ENCODE measurements at regions not wholly inside any gene's neighbourhood (a gene's known extent, or its start where the extent isn't known, plus 50 kb on each side); places are given as distances from the start of the nearest gene placed in this dataset.

DNA sequence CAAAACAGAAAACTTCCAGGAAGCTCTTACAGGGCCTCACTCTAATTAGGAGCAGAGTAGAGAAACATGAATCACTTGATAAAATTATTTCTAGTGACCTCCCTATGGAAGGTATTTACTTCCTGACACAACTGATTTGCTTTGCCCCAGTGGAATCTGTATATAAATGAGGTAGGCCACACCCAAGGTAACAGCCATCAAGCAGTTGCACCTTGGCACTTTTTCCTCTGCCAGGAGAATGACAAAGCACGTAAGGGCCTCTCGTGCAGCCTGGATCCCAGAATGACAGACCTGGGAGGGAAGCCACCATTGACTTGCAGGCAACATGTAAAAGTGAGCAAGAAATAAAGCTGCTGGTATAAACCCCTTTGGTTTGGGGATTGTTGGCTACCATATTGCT is 620.0 kb upstream of the SLC39A10 start:
- no peaks in the 10 kb centered on the region for H3K27me3 ChIP-seq (ENCODE audit: control insufficient read depth, insufficient read depth, low read length, poor library complexity, severe bottlenecking)
- H3K27ac ChIP-seq (ENCODE audit: insufficient read depth, low read depth, low read length, poor library complexity, severe bottlenecking), result no peak overlapping the region
- no peaks in the 10 kb centered on the region for H3K36me3 ChIP-seq (ENCODE audit: control insufficient read depth, insufficient read depth, low read length)
- WGBS, 2 experiments, result 97 to 98% methylated on average over 2 of the region's 2 CpGs
- no peak overlapping the region for H3K4me3 ChIP-seq (ENCODE audit: insufficient read depth, low read depth, low read length)
- H3K9me3 ChIP-seq (ENCODE audit: control insufficient read depth, low read length), result no peaks in the 10 kb centered on the region
- no peaks in the 10 kb centered on the region for H3K4me1 ChIP-seq (ENCODE audit: control insufficient read depth, insufficient read depth, low read length)

DNA sequence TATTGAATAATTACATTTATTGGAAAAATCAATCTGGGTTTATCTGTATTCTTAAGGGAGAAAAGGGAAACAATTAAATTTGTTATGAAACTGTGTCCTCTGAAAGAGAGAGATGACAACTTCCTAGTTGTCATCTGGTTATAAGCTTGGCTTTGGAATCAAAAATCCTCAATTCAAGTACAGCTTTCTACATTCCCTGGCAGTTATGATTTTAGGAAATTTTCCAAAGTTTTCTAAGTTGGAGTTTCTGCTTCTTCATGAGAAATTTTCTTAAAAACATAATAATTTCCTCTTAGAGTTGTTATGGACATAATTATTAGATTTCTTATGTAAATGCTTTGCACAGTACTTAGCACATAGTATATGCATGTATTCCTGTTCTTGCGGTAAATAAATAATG is 625.6 kb upstream of the SLC39A10 start:
- H3K27ac ChIP-seq (ENCODE audit: insufficient read depth, low read depth, low read length, poor library complexity, severe bottlenecking), result no peak overlapping the region
- H3K27me3 ChIP-seq (ENCODE audit: control insufficient read depth, insufficient read depth, low read length, poor library complexity, severe bottlenecking), result no peaks in the 10 kb centered on the region
- no CpG with 5 or more reads among the region's 1 CpG for WGBS, 2 experiments
- no peak overlapping the region for H3K4me3 ChIP-seq (ENCODE audit: insufficient read depth, low read depth, low read length)
- no peaks in the 10 kb centered on the region for H3K36me3 ChIP-seq (ENCODE audit: control insufficient read depth, insufficient read depth, low read length)
- H3K9me3 ChIP-seq (ENCODE audit: control insufficient read depth, low read length), result no peaks in the 10 kb centered on the region
- H3K4me1 ChIP-seq (ENCODE audit: control insufficient read depth, insufficient read depth, low read length), result no peaks in the 10 kb centered on the region

DNA sequence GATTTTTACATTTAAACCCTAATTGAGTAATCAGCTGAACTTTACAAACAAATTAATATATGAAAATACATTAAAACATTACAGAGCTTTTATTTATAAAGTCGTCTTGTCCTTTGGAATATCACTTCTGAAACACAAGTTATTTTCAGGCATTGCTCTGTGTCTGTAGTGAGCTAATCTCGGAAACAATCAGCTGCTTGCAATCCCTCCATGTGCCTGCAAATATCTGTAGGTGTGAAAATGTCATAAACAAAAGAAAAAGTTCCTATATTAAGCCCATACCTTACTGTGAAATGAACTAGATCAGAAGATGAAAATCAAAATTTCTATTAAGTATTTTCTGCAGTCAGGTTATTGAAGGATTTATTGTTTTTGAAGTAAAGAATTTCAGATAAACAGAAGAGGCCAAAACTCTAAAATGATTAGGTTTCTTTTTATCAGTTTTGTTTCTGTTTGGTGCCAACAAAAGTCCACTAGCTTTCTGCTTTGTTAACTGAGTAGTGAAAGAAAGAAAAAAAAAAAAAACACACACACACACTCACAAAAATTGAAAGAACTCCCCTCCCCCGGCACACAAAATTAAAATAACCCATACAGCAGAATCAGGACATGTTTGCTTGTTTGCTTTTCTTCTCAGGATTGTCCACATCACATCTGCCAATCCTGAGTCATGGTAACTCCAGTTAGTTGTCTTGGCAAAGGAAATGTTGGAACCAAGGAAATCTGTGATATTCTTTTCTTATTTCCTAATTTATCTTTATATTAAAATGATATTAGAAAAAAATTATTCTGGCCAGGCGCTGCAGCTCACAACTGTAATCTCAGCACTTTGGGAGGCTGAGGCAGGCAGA is 627.0 kb upstream of the SLC39A10 start:
- Histone ChIP-seq H3K27me3 (ENCODE audit: control insufficient read depth, insufficient read depth, low read length, poor library complexity, severe bottlenecking) (no peaks in the 10 kb centered on the region), H3K36me3 (ENCODE audit: control insufficient read depth, insufficient read depth, low read length) (no peaks in the 10 kb centered on the region)
- WGBS, 2 experiments, result 89 to 100% methylated on average over 1 to 4 of the region's 4 CpGs

GRCh38 chr2:195027947-195028346 is 629.1 kb upstream of the SLC39A10 start:
- Histone ChIP-seq H3K27ac (ENCODE audit: insufficient read depth, low read depth, low read length, poor library complexity, severe bottlenecking) (no peak overlapping the region), H3K27me3 (ENCODE audit: control insufficient read depth, insufficient read depth, low read length, poor library complexity, severe bottlenecking) (no peaks in the 10 kb centered on the region), H3K4me1 (ENCODE audit: control insufficient read depth, insufficient read depth, low read length) (no peaks in the 10 kb centered on the region), H3K4me3 (ENCODE audit: insufficient read depth, low read depth, low read length) (no peak overlapping the region), H3K9me3 (ENCODE audit: control insufficient read depth, low read length) (no peaks in the 10 kb centered on the region), H3K36me3 (ENCODE audit: control insufficient read depth, insufficient read depth, low read length) (no peaks in the 10 kb centered on the region)
- 78 to 80% methylated on average over 4 of the region's 4 CpGs for WGBS, 2 experiments

More for the DNA sequence above, 627.0 kb upstream of the SLC39A10 start:
- no peak overlapping the region for H3K27ac ChIP-seq (ENCODE audit: insufficient read depth, low read depth, low read length, poor library complexity, severe bottlenecking)
- H3K9me3 ChIP-seq (ENCODE audit: control insufficient read depth, low read length), result no peaks in the 10 kb centered on the region
- H3K4me3 ChIP-seq (ENCODE audit: insufficient read depth, low read depth, low read length), result no peak overlapping the region
- no peaks in the 10 kb centered on the region for H3K4me1 ChIP-seq (ENCODE audit: control insufficient read depth, insufficient read depth, low read length)

DNA sequence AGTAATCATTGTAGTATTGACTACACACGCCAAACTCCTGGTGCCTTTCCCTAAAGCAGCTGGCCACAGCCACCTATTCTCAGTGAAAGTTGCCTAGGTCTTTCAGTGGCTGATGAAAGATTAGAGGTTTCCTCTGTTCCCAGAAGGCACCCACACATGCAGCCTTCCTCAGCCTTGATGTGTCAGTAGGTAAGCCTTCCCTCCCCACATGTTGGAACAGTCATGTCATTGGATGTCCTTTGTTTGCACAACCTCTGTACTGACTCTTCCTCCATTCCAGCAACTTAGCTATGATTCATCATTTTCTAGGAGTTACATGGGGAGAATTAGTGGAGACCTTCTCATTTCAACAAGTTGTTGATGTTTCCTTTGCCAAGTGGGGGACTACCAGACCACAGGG is 630.8 kb upstream of the SLC39A10 start:
- Histone ChIP-seq H3K4me1 (ENCODE audit: control insufficient read depth, insufficient read depth, low read length) (no peaks in the 10 kb centered on the region), H3K27me3 (ENCODE audit: control insufficient read depth, insufficient read depth, low read length, poor library complexity, severe bottlenecking) (no peaks in the 10 kb centered on the region), H3K27ac (ENCODE audit: insufficient read depth, low read depth, low read length, poor library complexity, severe bottlenecking) (no peak overlapping the region), H3K36me3 (ENCODE audit: control insufficient read depth, insufficient read depth, low read length) (no peaks in the 10 kb centered on the region), H3K9me3 (ENCODE audit: control insufficient read depth, low read length) (no peaks in the 10 kb centered on the region), H3K4me3 (ENCODE audit: insufficient read depth, low read depth, low read length) (no peak overlapping the region)
- WGBS, 2 experiments, result 97 to 100% methylated on average over 1 of the region's 1 CpG

DNA sequence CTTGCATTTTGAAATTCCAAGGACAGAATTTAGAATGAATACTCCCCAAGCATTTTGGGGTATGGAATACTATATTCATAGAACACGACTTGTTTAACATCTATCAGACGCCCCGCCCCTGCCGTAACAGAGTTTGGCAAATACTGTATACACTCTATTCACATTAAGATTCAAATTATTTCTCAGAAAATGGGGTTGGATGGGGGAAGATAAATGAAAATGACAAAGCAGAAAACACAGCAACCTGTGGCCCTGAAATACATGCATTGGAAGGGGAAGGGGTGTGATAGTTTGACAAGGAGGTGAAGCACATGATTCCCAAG is 634.6 kb upstream of the SLC39A10 start:
- no peaks in the 10 kb centered on the region for H3K4me1 ChIP-seq (ENCODE audit: control insufficient read depth, insufficient read depth, low read length)
- H3K27me3 ChIP-seq (ENCODE audit: control insufficient read depth, insufficient read depth, low read length, poor library complexity, severe bottlenecking), result no peaks in the 10 kb centered on the region
- H3K4me3 ChIP-seq (ENCODE audit: insufficient read depth, low read depth, low read length), result no peak overlapping the region
- no CpG with 5 or more reads among the region's 4 CpGs for WGBS, 2 experiments
- no peaks in the 10 kb centered on the region for H3K36me3 ChIP-seq (ENCODE audit: control insufficient read depth, insufficient read depth, low read length)
- H3K27ac ChIP-seq (ENCODE audit: insufficient read depth, low read depth, low read length, poor library complexity, severe bottlenecking), result no peak overlapping the region
- no peaks in the 10 kb centered on the region for H3K9me3 ChIP-seq (ENCODE audit: control insufficient read depth, low read length)

DNA sequence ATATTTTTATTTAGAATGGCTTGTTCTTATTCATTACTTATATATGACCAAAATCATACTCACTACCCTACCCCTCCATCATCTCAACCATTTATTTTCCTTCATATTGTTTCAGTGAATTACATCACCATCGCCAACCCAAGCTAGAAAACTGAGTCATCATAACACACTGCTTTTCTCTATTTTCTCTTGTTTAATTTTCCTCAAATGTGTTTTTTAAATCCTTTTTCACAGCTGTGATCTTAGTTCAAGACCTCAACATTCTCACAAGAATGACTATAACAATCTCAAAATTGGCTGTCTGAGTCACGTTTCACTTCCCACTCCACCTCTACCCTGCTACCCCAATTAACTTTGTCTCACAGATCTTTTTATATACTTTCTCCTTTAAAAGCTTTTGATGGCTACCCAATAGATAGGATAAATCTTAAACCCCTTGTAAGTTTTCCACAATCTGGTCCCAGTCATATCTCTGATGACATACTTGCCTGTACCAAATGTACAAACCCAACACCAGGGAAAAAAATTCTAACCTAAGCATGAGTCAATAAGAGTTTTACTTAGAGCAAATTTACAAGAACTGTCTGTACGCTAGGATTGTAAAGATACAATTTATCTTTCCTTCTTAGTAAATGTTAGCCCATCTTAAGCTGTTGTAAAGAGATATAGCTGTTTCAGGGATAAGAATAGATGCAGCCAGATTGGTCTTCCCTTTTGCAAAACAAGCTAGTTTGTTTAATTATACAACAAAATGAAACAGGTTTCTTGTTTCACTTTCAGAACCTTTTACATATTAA is 635.1 kb upstream of the SLC39A10 start:
- Histone ChIP-seq H3K27ac (ENCODE audit: insufficient read depth, low read depth, low read length, poor library complexity, severe bottlenecking) (no peak overlapping the region), H3K27me3 (ENCODE audit: control insufficient read depth, insufficient read depth, low read length, poor library complexity, severe bottlenecking) (no peaks in the 10 kb centered on the region), H3K36me3 (ENCODE audit: control insufficient read depth, insufficient read depth, low read length) (no peaks in the 10 kb centered on the region), H3K9me3 (ENCODE audit: control insufficient read depth, low read length) (no peaks in the 10 kb centered on the region), H3K4me3 (ENCODE audit: insufficient read depth, low read depth, low read length) (no peak overlapping the region), H3K4me1 (ENCODE audit: control insufficient read depth, insufficient read depth, low read length) (no peaks in the 10 kb centered on the region)
- 90 to 93% methylated on average over 2 to 3 of the region's 3 CpGs for WGBS, 2 experiments

DNA sequence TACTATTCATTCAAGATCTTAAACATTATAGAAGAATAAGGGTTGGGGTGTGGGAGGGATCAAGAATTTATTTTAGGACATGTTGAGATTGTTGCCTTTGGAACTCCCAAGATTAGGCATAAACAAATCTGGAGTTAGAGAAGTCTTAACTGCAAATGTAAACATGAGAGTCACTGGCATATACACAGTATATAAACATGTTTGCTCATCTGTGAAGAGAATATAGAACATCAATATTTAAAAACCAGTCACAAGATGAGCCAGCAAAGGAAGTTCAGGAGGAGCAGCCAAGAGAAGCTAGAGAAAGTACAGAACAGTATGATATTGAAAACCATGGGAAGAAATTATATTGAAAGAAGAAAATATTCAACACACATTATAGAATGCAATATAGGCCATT is 638.6 kb upstream of the SLC39A10 start:
- Histone ChIP-seq H3K27ac (ENCODE audit: insufficient read depth, low read depth, low read length, poor library complexity, severe bottlenecking) (no peak overlapping the region), H3K9me3 (ENCODE audit: control insufficient read depth, low read length) (no peaks in the 10 kb centered on the region), H3K27me3 (ENCODE audit: control insufficient read depth, insufficient read depth, low read length, poor library complexity, severe bottlenecking) (no peaks in the 10 kb centered on the region), H3K36me3 (ENCODE audit: control insufficient read depth, insufficient read depth, low read length) (no peaks in the 10 kb centered on the region), H3K4me1 (ENCODE audit: control insufficient read depth, insufficient read depth, low read length) (no peaks in the 10 kb centered on the region), H3K4me3 (ENCODE audit: insufficient read depth, low read depth, low read length) (no peak overlapping the region)

DNA sequence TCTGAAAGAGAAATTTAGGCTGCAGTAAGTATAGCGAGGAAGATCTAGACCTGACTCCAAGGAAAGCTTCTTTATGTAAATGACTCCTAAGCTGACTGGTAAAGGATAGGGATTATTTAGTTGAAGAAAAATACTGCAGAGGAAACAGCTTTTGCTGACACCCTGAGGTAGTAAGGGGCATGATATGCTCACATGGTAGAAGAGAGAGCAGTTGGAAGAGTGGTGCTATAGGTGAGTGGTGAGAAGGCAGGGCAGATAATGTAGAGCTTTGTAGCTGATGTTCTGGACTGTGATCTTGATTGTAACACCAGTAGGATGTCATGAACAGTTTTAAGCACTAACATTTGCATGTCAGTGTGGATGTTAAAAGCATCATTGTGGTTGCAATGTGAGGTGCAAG is 639.1 kb upstream of the SLC39A10 start:
- Histone ChIP-seq H3K36me3 (ENCODE audit: control insufficient read depth, insufficient read depth, low read length) (no peaks in the 10 kb centered on the region), H3K4me1 (ENCODE audit: control insufficient read depth, insufficient read depth, low read length) (no peaks in the 10 kb centered on the region), H3K27me3 (ENCODE audit: control insufficient read depth, insufficient read depth, low read length, poor library complexity, severe bottlenecking) (no peaks in the 10 kb centered on the region), H3K4me3 (ENCODE audit: insufficient read depth, low read depth, low read length) (no peak overlapping the region), H3K9me3 (ENCODE audit: control insufficient read depth, low read length) (no peaks in the 10 kb centered on the region), H3K27ac (ENCODE audit: insufficient read depth, low read depth, low read length, poor library complexity, severe bottlenecking) (no peak overlapping the region)
- 91% methylated on average over 1 of the region's 1 CpG for WGBS, 2 experiments

GRCh38 chr2:195016841-195017240 is 640.2 kb upstream of the SLC39A10 start:
- 50 to 82% methylated on average over 1 to 2 of the region's 2 CpGs for WGBS, 2 experiments

More at GRCh38 chr2:195016841-195017240, 640.2 kb upstream of the SLC39A10 start:
- no peaks in the 10 kb centered on the region for H3K9me3 ChIP-seq (ENCODE audit: control insufficient read depth, low read length)
- no peaks in the 10 kb centered on the region for H3K36me3 ChIP-seq (ENCODE audit: control insufficient read depth, insufficient read depth, low read length)
- H3K27ac ChIP-seq (ENCODE audit: insufficient read depth, low read depth, low read length, poor library complexity, severe bottlenecking), result no peak overlapping the region
- no peaks in the 10 kb centered on the region for H3K4me1 ChIP-seq (ENCODE audit: control insufficient read depth, insufficient read depth, low read length)
- no peaks in the 10 kb centered on the region for H3K27me3 ChIP-seq (ENCODE audit: control insufficient read depth, insufficient read depth, low read length, poor library complexity, severe bottlenecking)
- H3K4me3 ChIP-seq (ENCODE audit: insufficient read depth, low read depth, low read length), result no peak overlapping the region
